Middle frontal gyrus (tissue), 1 donor: ENCODE measurements at regions not wholly inside any gene's neighbourhood (a gene's known extent, or its start where the extent isn't known, plus 50 kb on each side); places are given as distances from the start of the nearest gene placed in this dataset.
A peak's percentile ranks its signal among the peaks of the same experiment; 100 is the strongest.
"Not testable (repeated sequence)": the region's sequence is repeated elsewhere in the genome, so short reads cannot be mapped to it uniquely, and the experiment has no call there.

ENCODE experiments used
- DNase-seq: peaks from one replicate; pipeline ENCODE4 v3.0.0-alpha.2; 2015; ENCODE audit warnings: low spot score; ENCODE audit errors: extremely low spot score

DNA sequence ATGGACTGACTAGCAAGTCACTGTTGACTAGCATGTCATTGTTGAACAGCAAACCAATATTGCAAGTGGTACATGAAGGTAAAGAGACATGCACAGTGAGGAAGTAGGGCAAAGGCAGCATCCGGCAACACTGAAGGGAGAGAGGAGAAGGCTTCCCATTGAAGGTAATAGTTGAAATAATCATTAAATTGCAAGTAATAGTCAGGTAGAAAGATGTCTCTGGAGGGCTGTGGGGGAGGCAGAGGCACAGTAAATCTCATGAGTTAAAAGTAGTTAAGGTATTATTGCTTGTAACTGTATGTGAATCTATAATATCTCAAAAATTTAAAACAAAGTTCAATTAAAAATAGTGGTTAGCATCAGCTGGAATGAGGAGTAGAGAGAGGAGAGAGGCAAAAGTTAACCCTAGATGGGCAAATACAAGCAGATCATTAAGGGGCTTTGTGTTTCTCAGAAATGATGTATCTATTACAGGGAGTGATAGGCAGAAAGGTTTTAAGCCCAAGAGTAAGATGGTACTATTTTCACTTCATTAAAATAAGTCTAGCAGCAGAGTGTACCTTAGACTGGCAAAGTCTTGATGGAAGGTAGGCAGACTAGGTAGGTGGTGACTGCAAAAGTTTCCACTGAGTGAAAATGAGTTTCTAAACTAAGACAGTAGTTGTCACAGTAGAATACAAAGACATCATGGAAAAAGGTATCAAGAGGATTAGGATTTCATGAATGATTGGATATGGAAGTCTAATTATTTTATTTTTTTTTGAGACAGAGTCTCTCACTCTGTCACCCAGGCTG lies 776.6 kb downstream of the RAB28 start:
- DNase-seq: no peak

DNA sequence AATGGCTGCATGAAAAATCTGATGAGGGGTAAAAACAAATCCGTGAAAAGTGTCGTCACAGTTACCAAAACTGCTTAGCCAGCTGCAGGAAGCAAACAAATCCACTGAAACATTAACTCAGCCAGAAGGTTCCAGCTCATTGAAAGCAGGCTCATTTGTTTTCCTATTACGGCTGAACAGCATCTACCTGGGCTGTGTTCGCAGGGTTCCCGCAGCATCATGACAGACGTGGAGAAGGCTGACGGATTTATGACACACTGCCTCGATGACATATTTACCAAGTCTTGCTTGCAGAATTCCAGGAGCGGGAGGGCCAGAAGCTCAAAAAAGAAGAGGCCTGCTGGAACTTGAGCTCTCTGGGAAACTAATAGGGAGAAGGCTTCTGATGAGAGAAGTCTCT lies 781.1 kb downstream of the RAB28 start:
- DNase-seq: no peak

DNA sequence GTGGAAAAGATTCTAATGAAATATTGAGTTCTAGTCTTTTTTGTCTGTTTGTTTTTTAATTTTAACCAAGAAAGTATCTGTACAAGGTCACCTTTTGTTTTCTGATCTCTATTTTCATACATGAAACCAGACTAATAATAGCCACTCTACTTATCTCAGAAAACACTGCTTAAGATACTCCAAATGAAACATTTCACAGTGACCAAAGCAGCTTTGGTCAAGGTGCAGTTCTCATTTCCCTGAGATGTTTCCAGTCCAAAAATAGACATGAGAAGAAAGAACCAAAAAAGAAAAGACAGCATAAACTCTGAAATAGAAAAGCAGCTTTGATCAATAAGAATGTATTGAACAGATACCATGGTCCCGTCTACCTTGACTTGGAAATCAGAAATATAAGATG lies 782.8 kb downstream of the RAB28 start:
- no peak for DNase-seq

DNA sequence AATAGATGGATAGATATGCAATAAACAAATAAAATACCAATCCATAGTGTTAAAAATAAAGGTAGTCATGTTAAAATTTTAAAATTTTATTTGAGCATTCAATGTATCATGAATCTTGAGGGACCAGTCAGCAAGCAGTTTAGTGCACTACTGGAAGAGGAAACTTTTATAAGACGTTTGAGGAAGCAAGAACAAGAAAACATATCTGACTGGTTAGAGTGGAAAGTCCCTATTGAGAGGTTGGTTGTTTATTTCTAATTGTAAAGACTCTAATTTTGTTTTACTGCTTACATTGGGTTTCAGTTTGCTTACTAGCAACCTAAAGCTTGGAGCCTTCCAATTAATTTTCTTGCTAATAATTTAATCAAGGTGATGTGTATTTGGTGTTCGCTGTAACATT lies 786.2 kb downstream of the RAB28 start:
- DNase-seq: no peak

DNA sequence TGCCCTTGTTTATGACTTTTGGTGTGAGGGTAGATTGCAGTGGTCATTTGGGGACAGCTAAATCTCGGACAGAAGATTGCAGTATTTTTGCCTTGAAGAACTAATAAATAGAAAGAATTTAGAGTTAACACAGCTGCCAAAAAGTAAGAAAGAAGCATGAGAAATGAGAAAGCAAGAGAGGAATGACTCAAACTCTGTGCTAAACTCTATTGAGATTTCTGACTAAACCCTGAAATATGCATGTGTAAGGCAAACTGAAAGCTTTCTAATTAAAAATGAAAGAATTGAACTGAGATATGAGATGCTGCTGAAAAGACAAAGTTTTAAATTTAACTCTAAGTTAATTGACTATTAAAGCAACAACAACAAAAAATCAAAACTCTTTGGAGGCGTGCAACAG lies 791.3 kb downstream of the RAB28 start:
- DNase-seq: no peak

DNA sequence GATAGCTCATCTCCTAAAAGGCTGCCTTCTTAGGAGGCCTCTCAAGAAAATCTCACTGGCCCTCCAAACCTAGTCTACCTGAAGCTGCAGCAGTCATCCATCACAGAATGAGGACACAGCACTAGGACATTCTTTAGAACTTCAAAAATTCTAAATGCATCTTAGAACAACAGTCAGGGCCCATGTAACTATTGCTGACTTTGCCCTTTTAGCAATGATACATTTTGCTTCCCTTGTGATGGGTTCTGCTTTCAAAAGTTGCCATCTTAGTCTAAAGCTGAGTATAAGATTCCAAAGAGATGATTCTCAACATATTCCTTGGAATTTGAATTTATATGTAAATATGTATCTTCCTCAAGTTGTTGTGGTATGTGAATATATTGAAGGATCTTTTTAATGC lies 793.0 kb downstream of the RAB28 start:
- DNase-seq: no peak

DNA sequence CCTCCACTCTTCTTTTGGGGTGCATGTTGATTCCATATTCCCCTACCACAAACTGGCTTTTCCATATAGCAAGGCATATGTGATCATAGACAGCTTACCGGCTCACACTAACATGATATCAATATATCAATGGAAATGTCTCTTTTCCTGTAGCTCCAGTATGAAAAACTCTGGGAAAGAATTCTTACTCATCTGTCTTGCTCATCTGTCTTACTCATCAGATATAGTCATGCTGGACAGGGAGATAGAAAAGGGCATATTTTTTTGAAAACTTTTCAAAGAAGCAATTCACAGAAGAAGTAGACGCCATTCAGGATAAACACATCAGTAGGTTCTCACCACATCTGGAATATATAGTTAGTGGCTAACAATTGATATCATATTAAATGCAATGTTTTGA lies 794.7 kb downstream of the RAB28 start:
- no peak for DNase-seq

DNA sequence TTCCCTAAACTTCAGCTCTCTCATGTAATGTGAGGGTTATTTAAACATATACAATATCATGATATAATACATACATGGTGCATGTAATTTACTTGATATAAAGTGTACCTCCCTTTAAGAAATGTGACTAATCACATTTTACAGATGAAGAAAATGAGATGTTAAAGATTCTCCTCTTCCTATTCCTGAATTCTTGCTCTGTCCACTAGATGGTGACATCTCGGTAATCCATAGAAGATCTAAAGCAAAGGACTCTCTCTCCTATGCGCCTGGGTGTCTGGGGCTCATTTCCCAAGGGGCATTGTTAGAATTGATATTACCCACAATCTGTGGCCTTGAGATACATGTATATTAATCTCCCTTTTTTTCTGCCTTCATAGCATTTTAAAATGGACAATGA lies 804.9 kb downstream of the RAB28 start:
- DNase-seq: no peak

DNA sequence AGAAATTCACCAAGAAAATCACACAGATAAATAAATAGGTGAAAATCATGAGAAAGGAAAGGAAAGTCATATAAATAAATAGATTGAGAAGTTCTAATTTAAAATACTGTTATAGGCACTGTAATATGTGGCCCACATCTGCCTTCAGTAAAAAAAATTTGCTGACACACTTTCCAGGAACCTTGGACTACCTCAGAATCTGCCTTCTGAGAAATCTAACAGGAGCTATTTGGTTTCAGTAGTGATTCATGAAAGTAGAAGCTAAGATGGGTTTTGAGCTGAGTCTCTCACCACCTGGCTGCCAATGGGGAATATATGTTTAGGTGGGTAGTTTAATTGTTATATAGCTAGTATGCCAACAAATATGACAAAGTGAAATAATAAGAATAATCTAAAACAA lies 810.0 kb downstream of the RAB28 start:
- no peak for DNase-seq

DNA sequence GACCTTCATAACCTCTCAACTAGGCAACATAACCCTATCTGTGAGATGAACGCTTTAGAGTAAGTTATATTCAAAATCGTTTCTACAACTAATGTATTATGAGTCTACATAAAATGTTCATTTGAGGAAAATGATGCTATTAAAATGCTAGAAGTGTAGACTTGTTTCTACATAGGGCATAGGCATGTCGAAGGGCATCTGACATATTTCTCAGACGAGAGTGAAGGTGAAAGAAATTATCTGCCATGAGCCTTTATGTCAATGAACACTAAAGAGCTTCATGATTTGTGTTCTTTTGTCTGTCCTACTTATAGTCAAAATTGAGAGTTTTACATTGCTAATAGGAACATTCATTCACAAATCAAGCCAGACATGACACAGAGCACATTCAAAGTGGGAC lies 811.8 kb downstream of the RAB28 start:
- DNase-seq: no peak

DNA sequence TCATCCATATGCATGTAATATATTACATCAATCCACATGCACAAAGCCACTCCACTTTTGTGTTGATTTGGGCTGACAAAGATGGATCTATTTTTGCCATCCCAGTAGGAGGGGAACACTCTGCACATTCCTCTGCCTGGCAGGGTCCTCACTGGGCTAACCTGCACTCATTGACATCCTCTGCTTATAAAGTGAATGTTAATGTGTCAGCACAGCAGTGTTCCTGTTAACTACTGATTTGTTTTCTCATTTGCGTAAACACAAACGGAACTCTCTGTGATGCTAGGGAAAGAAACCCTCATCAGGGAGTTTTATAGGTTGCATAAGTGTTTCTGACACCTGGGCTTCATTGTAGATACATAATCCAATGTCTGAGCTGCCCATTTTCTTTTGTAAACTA lies 826.0 kb downstream of the RAB28 start:
- DNase-seq: no peak

DNA sequence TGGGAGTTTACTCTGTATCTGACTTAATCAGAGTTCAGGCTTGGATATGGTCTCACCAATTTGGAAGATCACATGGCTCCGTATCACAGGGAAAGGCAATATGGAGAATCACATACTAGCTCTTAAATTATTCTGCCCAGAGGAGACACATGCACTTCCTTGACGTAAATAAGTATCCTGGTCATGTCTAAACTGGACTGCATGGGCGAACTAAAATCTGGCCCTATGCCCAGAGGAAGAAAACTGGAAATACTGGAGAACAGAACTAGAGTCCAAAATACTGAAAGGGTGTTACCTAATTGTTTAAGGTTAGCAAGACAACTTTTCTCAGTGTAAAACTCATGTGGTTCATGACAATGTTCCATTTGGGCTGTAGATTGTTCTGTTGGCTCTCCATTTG lies 832.3 kb downstream of the RAB28 start:
- no peak for DNase-seq

DNA sequence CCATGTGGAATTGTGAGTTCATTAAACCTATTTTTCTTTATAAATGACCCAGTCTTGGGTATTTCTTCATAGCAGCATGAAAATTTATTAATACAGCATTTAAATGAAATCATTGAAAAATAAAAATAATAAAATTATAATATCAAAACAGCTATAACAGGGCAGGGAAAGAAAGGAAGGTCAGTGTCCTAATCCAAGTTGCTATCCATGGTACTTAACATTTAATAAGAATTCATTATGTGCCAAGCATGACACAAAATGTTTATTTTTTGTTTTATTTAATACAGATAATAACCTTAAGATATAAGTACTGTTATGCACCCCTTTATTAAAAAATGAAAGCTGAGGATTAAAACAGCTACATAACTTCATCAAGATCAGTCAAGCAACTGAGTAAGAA lies 838.4 kb downstream of the RAB28 start:
- DNase-seq: no peak

DNA sequence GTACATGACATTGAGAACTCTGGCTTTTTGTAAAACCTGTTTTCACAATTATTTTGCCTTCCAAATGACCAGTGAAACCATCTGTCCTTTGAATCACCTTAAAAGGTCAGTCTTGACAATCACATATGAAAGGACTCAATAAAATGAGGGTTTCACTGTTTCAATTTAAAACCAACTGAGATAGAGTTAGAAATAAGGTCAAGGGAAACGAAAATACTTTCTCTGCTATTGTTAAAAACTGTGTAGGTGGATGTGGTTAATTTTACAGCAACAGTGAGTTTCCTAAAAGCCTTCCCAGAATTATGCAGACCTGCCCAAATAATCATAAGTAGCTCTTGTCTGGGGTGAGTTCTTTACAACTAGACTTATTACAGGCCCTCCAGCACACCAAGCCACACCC lies 839.9 kb downstream of the RAB28 start:
- no peak for DNase-seq

DNA sequence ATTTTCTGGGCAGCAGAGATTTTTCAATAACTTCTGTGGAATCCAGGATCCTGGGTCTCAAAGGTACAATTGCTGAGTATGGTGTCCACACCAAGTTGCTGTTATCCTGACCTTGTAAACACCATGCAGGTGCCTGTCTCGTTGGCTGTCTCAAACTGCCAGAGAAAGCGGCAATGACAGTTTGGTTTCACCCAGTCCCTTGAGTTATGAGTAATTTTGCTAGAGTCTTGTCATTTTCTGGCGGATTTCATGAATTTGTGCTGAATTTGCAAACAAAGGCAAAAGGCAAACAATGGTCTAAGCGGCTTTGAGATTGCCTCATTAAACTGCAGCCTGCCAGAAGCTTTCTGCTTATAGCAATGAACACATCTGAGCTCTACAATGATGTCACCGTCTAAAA lies 847.9 kb downstream of the RAB28 start:
- DNase-seq: no peak

DNA sequence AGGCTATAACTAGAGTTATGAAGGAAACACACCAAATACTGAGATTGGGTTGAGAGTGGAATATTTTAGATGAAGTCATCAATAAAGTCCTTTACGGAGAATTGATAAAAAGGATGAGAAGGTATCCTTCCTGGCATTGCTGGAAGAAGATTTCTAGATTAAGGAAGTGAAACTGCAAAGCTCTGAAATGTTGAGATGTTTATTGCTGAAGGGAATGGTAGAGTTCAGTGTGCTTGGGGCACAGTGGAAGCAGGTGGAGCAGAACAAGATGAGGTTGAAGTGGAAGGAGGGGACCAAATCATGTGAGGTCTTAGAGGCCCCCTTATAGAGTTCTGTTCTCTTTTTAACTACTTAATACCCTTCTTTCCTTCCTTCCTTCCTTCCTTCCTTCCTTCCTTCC lies 848.5 kb downstream of the RAB28 start:
- DNase-seq: no peak

DNA sequence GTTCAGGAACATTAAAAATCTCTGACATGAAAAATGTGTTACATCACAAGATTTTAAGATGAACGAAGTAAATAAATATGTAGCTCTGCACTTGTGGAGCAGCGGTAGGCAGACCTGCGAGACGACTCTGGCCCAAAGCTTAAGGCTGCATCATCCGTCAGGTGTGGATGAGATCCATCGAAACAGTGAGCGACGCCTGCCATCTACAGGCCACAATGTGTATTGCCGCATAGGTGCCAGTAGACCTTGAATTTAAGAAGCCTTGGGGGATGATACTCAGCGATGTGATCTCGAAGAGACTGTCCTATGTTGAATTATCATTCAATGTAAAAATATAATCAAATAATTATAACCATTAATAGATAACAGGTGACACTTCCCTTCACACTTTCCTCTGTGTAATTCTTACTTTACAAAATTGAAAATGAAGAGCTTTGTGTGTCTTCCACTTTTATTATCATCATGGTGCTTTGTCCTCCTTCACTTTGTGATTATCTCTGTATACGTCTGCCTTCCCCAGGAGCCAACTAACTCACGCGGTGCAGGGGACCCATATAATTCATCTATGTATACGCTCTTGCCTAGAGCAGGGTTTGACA lies 851.0 kb downstream of the RAB28 start:
- DNase-seq: peak; percentile 71

DNA sequence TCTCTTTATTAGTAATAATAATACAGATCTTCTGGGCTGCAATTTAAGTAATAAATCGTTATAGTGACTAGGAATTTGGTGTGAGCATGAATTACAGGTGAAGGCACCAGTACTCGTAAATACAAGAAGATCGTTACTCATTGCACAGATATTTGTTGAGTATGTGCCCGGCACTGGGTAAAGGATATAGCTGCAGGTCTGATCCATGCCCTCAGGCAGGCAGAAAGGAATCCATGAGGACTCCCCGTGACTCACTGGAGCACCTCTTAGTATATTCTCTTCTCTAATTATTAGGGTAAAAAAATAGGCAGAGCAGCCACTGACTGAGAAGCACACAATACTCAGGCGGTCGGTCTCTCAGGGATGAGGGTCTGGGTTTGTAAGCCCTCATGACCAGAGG lies 868.3 kb downstream of the RAB28 start:
- DNase-seq: no peak

DNA sequence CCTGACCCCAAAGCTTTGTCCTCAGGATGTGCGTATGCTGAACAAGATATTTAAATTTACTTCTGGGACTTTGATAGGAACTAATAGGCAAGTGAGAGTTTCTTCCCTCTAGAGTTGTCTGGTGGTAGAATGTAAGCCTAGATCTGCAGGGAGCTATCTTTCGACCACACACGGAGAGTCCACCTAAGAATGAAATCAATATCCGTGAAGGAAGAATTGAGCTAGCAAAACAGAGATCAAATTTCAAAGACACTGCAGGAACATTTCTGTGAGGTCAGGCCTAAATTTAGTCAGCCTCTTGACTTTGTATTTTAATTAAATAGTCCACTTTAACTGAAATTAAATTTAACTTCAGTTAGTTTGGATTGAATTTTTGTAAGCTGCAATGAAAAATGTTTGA lies 871.3 kb downstream of the RAB28 start:
- DNase-seq: no peak

DNA sequence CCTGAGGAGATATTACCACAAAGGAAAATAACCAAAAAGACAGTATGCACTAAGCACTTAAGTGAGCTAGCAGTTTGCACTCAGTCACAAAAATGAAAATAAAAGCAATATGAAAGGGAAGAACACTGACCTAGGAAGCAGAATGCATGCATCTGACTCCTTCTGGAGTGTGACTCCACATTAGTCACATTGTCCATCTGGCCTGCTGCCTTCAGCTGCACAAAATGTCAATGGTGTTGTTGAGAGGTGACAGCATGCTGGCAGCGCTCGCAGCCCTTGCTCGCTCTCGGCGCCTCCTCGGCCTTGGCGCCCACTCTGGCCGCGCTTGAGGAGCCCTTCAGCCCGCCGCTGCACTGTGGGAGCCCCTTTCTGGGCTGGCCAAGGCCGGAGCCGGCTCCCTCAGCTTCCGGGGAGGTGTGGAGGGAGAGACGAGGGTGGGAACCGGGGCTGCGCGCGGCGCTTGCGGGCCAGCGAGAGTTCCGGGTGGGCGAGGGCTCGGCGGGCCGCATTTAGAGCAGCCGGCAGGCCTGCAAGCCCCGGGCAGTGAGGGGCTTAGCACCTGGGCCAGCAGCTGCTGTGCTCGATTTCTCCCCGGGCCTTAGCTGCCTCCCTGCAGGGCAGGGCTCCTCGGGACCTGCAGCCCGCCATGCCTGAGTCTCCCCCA lies 874.8 kb downstream of the RAB28 start:
- DNase-seq: not testable (repeated sequence)

DNA sequence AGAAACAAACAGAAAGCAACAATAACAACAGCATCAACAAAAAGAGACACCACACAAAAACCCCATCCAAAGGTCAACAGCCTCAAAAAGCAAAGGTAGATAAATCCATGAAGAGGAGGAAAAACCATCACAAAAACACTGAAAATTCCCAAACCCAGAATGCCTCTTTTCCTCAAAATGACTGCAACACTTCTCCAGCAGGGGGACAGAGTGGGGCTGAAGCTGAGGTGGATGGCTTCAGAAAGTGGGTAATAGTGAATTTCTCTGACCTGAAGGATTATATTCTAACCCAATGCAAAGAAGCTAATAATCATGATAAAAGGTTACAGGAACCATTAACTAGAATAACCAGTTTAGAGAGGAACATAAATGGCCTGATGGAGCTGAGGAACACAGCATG lies 888.2 kb downstream of the RAB28 start:
- DNase-seq: no peak

DNA sequence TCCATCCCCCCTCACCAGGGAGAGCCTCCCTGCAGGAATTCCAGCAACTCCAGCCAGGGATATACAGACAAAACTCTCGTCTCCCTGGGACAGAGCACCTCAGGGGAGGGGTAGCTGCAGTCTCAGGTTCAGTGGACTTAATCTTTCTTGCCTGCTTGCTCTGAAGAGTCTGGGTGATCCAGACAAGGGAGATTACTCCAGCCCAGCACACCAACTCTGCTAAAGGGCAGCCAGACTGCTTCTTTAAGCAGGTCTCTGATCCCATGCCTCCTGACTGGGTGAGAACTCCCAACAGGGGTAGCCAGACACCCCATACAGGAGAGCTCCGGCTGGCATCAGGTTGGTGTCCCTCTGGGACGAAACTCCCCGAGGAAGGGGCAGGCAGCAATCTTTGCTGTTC lies 888.7 kb downstream of the RAB28 start:
- no peak for DNase-seq

DNA sequence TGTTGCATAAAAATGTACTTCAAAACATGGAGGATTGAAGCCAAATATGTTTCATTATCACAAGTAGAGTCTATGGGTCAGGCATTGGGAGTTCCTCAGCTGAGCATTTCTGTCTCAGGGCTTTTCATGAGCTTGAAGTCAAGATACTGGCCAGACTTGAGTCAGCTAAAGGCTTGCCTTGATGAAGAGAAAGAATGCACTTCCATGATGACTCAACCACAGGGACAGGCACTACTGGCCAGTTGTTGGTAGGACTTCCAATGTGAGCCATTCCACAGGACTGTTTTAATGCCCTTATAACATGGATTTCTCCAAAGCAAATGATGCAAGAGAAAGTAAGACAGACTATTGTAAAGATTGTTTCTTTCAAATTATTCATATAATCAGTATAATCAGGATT lies 895.6 kb downstream of the RAB28 start:
- DNase-seq: no peak
